SKM-1 (cell line): ENCODE measurements at regions not wholly inside any gene's neighbourhood (a gene's known extent, or its start where the extent isn't known, plus 50 kb on each side); places are given as distances from the start of the nearest gene placed in this dataset.

Experiments used
- DNase-seq: peaks from one replicate; lab custom pipeline; 2025; ENCODE audit not compliant: unreplicated experiment; lab: John Stamatoyannopoulos, UW

GRCh38 chr3:95434491-95434890, 1371.6 kb downstream of the NSUN3 start:
- DNase-seq: no peak

GRCh38 chr3:95437409-95437808, 1374.5 kb downstream of the NSUN3 start:
- no peak for DNase-seq

DNA sequence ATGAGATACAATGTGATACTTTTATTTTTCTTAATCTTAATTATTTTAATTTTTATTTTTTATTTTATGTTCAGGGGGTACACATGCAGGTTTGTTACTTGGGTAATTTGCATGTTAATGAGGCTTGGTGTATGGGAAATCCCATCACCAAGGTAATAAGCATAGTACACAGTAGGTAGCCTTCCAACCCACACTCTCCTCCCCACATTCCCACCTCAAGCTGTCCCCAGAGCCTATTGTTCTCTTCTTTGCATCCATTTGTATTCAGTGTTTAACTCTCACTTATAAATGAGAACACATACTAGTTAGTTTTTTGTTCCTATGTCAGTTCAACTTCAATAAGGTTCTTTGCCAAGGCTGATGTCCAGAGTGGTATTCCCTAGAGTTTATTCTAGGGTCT, 1375.4 kb downstream of the NSUN3 start:
- no peak for DNase-seq

DNA sequence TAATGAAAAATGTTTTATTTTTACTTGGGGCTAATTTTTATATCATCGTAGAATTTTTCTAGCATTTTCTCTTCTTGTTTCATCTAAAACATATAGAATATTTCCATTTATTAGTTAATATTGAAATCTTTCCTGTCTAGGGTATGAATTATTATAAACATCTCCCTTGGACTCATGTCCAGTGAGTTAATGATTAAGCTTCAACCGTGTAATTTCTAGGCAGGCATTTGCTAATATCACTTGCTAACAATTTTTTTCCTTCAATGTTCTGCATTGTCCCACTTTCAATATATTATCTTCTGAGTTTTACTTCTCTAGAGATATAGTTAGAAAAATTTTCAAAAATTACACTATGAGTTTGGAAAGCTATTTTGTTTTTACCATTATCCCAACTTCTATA, 1371.6 kb upstream of the EPHA6 start:
- DNase-seq: no peak

- DNase-seq: no peak
Measured at GRCh38 chr3:95449841-95450240, 1364.6 kb upstream of the EPHA6 start.

GRCh38 chr3:95453242-95453641, 1361.2 kb upstream of the EPHA6 start:
- DNase-seq: no peak

DNA sequence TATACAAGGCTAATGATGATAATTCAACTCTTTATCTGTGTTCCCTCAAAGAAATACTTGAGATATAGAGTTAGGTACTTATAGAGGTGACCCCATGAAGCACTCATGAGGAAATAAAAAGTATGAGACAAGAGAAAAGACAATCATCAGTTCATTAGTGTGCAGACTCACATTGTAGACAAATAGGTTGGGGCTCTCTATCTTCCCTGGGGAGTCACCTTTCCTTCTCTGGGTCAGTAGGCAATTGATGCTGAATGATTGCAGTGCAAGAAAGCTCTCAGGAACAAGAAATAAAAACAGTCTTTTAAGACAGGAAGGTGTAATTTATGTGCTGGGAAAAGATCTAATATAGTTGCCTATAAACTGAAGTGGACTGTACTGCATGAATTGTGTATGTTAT, 1357.6 kb upstream of the EPHA6 start:
- no peak for DNase-seq

- no peak for DNase-seq
Measured at GRCh38 chr3:95459706-95460105, 1354.7 kb upstream of the EPHA6 start.

DNA sequence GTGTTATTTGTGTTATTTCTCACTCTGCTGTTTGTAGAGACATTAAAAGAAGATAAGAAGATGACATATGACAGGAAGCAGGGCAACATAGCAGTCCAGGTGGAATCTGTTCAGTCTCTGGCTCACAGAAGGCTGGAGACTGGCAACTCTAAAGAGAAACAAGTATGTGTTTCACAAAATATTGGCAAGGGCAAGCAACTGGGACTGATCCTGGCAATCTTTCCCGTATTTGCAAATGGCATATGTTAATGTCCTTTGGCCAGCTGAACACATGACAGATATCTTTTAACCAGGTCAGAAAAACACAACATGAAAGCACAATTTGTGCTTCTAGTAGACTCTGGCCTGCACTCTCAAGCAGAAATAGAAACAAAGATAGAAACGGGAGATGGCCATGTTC, 1354.1 kb upstream of the EPHA6 start:
- DNase-seq: no peak

DNA sequence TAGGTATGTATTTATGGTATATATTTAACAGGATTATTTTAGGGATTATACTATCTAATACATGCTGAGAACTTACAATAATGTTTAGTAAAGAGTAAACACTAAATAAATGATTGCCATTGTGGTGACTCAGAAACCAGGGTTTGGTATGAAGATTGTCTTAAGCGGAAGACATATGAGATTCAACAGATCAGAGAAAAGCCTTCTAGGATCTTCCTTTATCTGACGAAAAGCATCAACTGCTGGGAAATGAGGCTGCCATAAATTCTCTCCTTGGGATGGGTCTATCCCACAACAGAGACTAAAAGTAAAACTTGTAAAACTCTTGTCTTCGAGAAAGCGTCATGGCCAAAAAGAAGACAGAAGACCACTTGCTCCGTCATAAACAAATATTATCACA, 1352.2 kb upstream of the EPHA6 start:
- DNase-seq: no peak

GRCh38 chr3:95464346-95464745, 1350.0 kb upstream of the EPHA6 start:
- no peak for DNase-seq

DNA sequence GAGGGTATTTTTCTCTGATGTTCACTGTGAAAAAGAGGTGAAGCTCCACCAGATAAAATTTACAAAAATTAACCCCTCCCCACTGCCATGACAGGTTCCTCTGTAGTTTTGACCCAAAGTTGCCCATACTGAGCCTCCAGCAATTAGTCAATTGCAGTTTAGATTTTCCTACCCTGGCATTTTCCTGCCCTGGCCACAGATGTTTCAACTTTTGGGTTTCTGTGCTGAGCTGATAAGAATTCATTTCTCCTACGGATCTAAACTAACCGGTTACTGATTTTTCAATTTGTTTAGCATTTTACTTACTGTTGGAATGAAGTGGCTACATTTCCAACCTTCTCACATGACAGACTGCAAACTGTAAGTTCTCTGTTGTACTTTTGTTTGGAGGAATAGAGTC, 1346.1 kb upstream of the EPHA6 start:
- DNase-seq: no peak

DNA sequence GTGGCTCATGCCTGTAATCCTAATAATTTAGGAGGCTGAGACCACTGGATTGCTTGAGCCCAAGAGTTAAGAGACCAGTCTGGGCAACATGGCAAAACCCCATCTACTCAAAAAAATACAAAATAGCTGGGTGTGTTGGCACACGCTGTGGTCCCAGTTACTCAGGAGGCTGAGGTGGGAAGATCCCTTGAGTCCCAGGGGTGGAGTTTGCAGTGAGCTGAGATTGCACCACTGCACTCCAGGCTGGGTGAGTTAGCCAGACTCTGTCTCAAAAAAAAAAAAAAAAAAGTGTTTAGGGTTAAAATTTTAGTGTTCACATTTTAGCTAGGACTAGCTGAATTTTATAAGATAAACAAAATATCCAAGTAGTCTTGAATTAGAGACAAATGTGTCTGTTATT, 1340.1 kb upstream of the EPHA6 start:
- no peak for DNase-seq

DNA sequence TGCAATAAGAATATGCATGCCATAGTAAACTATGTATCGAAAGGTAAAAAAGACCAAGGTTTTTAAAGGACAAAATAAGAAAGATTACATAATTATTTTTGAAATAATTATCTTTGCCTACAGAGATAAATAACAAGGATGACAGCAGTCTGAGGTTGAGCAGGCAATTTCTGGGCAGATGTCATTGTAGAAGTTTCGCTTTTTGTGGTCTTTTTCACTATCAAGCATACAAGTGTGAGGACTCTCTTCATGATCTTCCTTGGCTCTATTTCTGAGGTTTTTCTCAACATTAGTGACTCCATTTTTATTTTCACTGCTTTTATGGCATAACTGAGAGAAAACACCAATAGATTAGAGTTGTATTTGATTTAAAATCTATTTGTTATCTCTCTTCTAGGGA, 1337.9 kb upstream of the EPHA6 start:
- no peak for DNase-seq

- DNase-seq: no peak
Measured at GRCh38 chr3:95506174-95506573, 1308.2 kb upstream of the EPHA6 start.

DNA sequence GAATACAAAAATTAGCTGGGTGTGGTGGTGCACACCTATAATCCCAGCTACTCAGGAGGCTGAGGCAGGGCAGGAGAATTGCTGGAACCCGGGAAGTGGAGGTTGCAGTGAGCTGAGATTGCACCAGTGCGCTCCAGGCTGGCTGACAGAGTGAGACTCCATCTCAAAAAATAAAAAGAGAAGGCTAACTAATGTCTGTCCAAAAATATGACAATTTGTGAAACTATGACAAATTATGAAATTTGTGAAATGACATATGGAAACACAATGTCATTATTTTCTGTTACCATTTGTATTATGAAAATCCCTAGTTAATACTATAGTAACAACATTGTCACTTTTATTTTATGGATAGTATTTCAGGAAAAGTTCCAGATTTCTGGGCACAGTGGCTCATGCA, 1306.3 kb upstream of the EPHA6 start:
- no peak for DNase-seq

- DNase-seq: no peak
Measured at GRCh38 chr3:95511828-95512227, 1302.6 kb upstream of the EPHA6 start.

DNA sequence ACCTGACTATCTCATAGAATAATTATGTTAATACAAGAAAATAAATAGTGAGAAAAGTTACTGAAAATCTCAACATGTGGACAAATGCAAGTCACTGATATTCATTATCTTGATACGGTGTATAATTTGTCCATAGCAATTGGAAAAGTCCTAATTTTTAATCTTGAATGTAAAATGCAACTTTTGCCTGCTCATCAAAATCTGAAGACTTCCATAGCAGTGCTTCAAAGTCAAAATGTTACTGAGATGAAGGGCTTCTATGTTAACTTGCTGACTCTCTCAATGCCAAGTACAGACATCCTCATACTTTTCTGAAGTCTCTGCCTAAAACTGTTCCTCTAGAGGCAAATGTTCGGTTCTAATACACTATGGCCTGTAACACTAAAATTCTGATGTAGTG, 1300.1 kb upstream of the EPHA6 start:
- DNase-seq: no peak

GRCh38 chr3:95521396-95521795, 1293.0 kb upstream of the EPHA6 start:
- DNase-seq: no peak

- DNase-seq: no peak
Measured at GRCh38 chr3:95522449-95522848, 1291.9 kb upstream of the EPHA6 start.

- DNase-seq: no peak
Measured at GRCh38 chr3:95539950-95540483, 1274.4 kb upstream of the EPHA6 start.

- DNase-seq: no peak
Measured at GRCh38 chr3:95565502-95565901, 1248.9 kb upstream of the EPHA6 start.

DNA sequence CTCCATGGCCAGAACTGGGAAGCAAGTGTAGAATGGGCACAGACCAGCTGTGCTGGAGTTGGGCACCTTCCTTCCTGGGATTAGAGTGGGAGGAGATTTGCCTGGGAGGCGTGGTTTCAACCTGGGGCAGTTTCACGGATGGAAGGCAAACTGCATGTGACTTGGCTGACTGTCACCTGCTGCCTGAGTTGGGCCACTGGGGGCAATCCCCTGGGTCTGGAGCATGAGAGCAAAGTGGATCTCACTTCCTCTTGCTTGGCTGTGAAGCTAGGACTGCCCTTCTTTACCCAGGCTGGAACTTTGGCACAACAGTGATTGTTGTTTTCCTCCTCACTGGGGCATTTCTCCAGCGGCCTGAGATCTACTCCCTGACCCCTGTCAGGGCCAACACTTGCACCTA, 1247.0 kb upstream of the EPHA6 start:
- no peak for DNase-seq

DNA sequence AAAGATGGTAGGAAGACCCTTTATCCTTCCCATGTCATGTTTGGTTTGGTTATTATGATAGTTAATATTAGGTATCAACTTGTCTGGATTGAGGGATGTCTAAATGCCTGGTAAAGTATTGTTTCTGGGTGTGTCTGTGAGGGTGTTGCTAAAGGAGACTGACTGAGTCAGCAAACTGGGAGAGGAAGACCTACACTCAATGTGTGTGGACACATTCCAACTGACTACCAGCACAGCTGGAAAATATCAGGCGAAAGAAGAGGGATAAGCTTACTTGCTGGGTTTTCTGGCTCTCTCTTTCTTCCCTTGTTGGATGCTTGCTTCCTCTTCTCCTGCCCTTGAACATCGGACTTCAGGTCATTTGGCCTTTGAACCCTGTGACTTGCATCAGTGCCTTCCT, 1227.6 kb upstream of the EPHA6 start:
- DNase-seq: no peak
